ENCODE measurements at regions not wholly inside any gene's neighbourhood (a gene's known extent, or its start where the extent isn't known, plus 50 kb on each side); places are given as distances from the start of the nearest gene placed in this dataset.
"Not testable (repeated sequence)": the region's sequence is repeated elsewhere in the genome, so short reads cannot be mapped to it uniquely, and the experiment has no call there.

DNA sequence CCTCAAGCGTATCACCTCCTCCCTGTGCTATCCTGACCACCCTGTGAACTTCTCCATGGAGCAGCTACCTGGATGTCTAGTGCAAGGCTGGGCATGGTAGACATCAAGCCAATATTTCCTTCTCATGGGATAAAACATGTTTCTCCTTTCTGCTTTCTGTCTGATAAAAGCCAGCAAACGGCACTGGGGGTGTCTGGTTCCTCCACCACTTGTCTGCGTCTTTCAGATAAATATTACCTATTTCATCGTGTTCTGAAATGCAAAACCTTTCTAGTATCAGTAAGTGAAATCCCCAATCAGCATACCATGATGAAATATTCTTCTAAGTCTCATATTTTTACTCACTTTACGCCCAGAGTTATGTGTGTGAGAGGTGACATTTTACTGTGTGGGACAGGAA lies 340.2 kb downstream of the BCL2L11 start:
- 91 to 100% methylated on average over 1 to 5 of the region's 5 CpGs for WGBS, 2 donors (ENCODE audit: low coverage in 1 of 2)
- H3K27ac ChIP-seq; H3K9me3 ChIP-seq; in situ Hi-C loops (cut with MboI; ENCODE audit: low pct_ligation_motif_present in 1 of 4, low pct_unique_long_range_greater_than_20kb in 1 of 4, low sequenced_read_pairs in 3 of 4); H3K27me3 ChIP-seq; H3K4me3 ChIP-seq; DNase-seq; intact Hi-C loops (cut with DNase I; ENCODE audit: low total_unique reads); H3K36me3 ChIP-seq: not testable (repeated sequence)
- peaks cover 0 to 16% (median 9%) of the 10 kb centered on the region in 4 donors for H3K4me1 ChIP-seq

DNA sequence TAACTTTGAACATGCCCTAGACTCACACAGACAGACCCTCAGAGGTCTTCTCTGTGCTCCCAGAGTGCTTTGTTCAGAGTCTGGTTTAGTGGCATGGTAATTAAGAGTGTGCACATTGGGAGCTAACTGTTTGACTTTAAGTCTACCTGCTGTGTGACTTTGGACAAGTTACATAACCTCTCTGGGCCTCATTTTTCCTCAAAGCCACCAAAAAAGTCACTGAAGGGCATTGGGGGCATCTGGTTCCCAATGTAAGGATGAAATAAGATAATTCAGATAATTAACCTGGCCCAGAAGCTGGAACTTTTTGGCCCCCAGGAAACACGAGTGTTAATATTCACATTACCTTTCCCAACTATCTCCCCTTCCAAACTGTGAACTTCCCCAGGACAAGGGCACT lies 341.1 kb downstream of the BCL2L11 start:
- 86 to 95% methylated on average over 1 of the region's 1 CpG for WGBS, 2 donors (ENCODE audit: low coverage in 1 of 2)
- H3K9me3 ChIP-seq; in situ Hi-C loops (cut with MboI; ENCODE audit: low pct_ligation_motif_present in 1 of 4, low pct_unique_long_range_greater_than_20kb in 1 of 4, low sequenced_read_pairs in 3 of 4); H3K4me3 ChIP-seq; intact Hi-C loops (cut with DNase I; ENCODE audit: low total_unique reads); DNase-seq; H3K27me3 ChIP-seq; H3K36me3 ChIP-seq: not testable (repeated sequence)
- Histone ChIP-seq H3K4me1 (peaks cover 0 to 18% (median 10%) of the 10 kb centered on the region in 4 donors), H3K27ac (peak overlapping the region in 1 of 4 donors; percentile 2)

DNA sequence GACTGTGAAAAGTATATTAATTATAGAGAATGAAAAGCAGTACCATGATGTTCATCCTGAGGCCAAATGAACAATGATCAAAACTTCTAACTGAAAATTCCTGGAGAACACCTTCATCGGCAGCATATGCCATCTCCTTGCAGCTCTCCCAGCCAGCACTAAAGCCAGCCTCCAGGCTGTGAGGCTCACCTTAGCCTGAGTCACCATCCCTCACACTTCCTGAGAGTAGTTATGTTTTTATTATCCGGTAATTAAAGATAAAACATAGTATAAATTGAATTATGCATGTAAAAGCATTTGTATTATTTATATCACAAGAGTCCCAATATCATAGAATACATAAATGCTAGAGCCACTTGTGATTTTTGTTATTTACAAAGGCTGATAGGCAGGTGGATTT lies 341.9 kb downstream of the BCL2L11 start:
- H3K4me3 ChIP-seq; H3K9me3 ChIP-seq; H3K36me3 ChIP-seq; DNase-seq; H3K27me3 ChIP-seq; in situ Hi-C loops (cut with MboI; ENCODE audit: low pct_ligation_motif_present in 1 of 4, low pct_unique_long_range_greater_than_20kb in 1 of 4, low sequenced_read_pairs in 3 of 4); intact Hi-C loops (cut with DNase I; ENCODE audit: low total_unique reads): not testable (repeated sequence)
- 58% methylated on average over 2 of the region's 2 CpGs; no CpG with 5 or more reads in 1 of the 2 donors for WGBS, 2 donors (ENCODE audit: low coverage in 1 of 2)
- Histone ChIP-seq H3K4me1 (peaks cover 0 to 18% (median 10%) of the 10 kb centered on the region in 4 donors), H3K27ac (peak overlapping the region; percentile 48 to 65 (median 64))

DNA sequence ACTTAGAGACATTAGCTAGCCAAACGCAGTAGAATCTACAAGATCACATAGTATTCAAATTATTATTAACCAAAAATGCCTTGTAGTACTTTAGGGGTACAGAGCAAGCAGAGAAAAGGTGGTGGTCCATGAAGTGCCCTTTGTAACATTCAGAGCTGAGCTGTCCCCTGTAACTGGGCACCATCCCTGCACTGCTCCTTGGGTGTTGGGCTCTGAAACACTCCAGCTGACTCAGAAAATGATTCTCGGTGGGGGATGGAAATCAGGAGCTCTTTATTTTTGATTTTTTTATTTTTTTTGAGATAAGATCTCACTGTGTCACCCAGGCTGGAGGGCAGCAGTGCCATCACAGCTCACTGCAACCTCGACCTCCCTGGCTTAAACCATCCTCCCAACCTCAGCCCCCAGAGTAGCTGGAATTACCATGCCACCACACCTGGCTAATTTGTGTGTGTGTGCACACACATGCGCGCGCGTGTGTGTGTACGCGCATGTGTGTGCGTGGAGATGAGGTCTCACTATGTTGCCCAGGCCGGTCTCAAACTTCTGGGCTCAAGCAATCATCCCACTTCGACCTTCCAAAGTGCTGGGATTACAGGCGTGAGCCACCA lies 342.6 kb downstream of the BCL2L11 start:
- in situ Hi-C loops (cut with MboI; ENCODE audit: low pct_ligation_motif_present in 1 of 4, low pct_unique_long_range_greater_than_20kb in 1 of 4, low sequenced_read_pairs in 3 of 4); intact Hi-C loops (cut with DNase I; ENCODE audit: low total_unique reads); H3K36me3 ChIP-seq; H3K9me3 ChIP-seq; DNase-seq; H3K27me3 ChIP-seq; H3K4me3 ChIP-seq: not testable (repeated sequence)
- Histone ChIP-seq H3K27ac (peak overlapping the region; percentile 48 to 74 (median 65)), H3K4me1 (peaks cover 0 to 18% (median 10%) of the 10 kb centered on the region in 4 donors)
- 85% methylated on average over 12 of the region's 13 CpGs; no CpG with 5 or more reads in 1 of the 2 donors for WGBS, 2 donors (ENCODE audit: low coverage in 1 of 2)

DNA sequence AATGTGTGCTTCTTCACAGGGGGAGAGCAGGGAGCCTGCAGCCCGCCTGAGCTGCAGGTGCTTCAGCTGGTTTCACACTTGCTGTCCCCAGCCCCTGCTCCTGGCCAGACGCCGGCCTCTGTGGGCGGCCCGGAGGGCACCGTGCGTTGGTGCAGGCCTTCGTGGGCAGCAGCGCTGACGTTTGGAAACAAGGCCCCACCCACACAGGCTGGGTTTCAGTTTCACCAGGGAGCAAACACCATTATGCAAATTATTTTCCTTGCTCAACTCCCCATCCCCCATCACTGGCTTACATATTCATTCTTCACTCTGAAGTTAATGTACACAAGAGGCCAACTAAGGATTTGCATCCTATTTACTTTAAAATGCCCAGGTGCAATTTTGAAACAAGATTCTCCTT lies 343.2 kb downstream of the BCL2L11 start:
- H3K9me3 ChIP-seq; H3K4me3 ChIP-seq; intact Hi-C loops (cut with DNase I; ENCODE audit: low total_unique reads); H3K36me3 ChIP-seq; H3K27me3 ChIP-seq; in situ Hi-C loops (cut with MboI; ENCODE audit: low pct_ligation_motif_present in 1 of 4, low pct_unique_long_range_greater_than_20kb in 1 of 4, low sequenced_read_pairs in 3 of 4): not testable (repeated sequence)
- Histone ChIP-seq H3K27ac (peak overlapping the region in 3 of 4 donors; percentile 65 to 74 (median 65)), H3K4me1 (peaks cover 0 to 18% (median 10%) of the 10 kb centered on the region in 4 donors)
- WGBS, 2 donors (ENCODE audit: low coverage in 1 of 2) = 10% methylated on average over 2 of the region's 10 CpGs; no CpG with 5 or more reads in 1 of the 2 donors
- peak; percentile 47 for DNase-seq

DNA sequence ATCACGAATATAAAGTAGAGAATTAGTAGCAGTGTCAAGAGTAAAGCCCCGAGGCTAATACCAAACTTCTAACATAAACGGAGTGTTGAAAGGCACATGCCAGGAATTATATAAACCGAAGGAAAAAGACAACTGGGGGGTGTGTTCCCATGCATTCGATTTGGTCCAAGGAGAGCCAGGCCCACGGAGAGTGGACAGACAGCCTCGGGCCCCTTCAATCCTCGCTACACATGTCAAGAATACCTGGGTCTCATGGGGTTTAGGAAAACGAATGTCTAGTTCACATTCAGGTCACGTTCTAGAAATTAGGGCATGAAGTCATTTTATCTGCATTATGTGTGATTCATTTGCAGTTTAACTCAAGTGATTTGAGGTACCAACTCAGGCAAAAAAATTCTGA lies 343.7 kb downstream of the BCL2L11 start:
- H3K9me3 ChIP-seq; H3K4me3 ChIP-seq; H3K36me3 ChIP-seq; in situ Hi-C loops (cut with MboI; ENCODE audit: low pct_ligation_motif_present in 1 of 4, low pct_unique_long_range_greater_than_20kb in 1 of 4, low sequenced_read_pairs in 3 of 4); intact Hi-C loops (cut with DNase I; ENCODE audit: low total_unique reads); DNase-seq; H3K27me3 ChIP-seq: not testable (repeated sequence)
- WGBS, 2 donors (ENCODE audit: low coverage in 1 of 2) = 88% methylated on average over 6 of the region's 10 CpGs; no CpG with 5 or more reads in 1 of the 2 donors
- peaks cover 0 to 18% (median 10%) of the 10 kb centered on the region in 4 donors for H3K4me1 ChIP-seq
- H3K27ac ChIP-seq = peak overlapping the region; percentile 3 to 60 (median 24)

DNA sequence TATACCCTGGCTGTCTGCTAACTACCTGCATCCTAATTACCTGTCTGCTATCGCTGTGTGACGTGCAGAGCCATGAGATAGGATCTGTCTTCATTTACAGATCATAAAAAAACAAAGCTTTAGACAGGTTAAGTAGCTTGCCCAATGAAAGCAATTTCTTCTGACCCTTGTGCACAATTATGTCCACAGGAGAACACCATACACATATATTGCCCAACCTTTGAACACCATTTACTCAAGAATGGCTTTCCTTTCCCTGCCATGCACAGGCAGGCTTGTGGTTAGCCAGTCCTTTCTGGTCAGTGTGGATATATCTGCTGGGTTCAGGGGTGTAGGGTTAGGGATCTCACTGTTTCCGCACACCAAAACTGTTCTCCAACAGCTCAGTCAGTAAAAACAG lies 344.8 kb downstream of the BCL2L11 start:
- H3K36me3 ChIP-seq; H3K27me3 ChIP-seq; H3K9me3 ChIP-seq; intact Hi-C loops (cut with DNase I; ENCODE audit: low total_unique reads); DNase-seq; H3K4me3 ChIP-seq; in situ Hi-C loops (cut with MboI; ENCODE audit: low pct_ligation_motif_present in 1 of 4, low pct_unique_long_range_greater_than_20kb in 1 of 4, low sequenced_read_pairs in 3 of 4): not testable (repeated sequence)
- peak overlapping the region; percentile 63 to 82 (median 80) for H3K27ac ChIP-seq
- TF ChIP-seq POLR2AphosphoS5 (IDR thresholded peaks at IDR 0.05) = peak in 1 of 3 donors; percentile 10
- WGBS, 2 donors (ENCODE audit: low coverage in 1 of 2) = 81% methylated on average over 3 of the region's 3 CpGs; no CpG with 5 or more reads in 1 of the 2 donors
- peaks cover 0 to 18% (median 10%) of the 10 kb centered on the region in 4 donors for H3K4me1 ChIP-seq

DNA sequence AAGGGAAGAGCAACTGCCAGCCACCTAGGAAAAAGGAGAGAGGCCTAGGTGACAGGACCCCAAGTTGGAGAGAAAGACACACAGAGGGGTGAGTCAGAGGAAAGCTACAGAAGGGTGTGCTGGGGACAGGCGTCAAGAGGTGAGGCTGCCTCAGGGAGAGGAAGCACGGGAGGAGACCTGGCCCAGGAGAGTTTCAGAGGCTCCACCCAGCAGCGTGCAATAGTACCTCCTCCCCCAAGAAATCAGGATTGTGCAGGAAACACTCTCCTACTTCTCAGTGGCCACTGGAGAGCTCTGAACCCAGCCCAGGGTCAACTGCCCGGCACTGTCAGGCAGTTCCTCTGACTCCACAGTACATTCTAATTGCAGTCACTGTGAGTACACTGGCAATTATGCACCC lies 346.0 kb downstream of the BCL2L11 start:
- H3K9me3 ChIP-seq; intact Hi-C loops (cut with DNase I; ENCODE audit: low total_unique reads); H3K36me3 ChIP-seq; H3K27me3 ChIP-seq; H3K4me3 ChIP-seq; in situ Hi-C loops (cut with MboI; ENCODE audit: low pct_ligation_motif_present in 1 of 4, low pct_unique_long_range_greater_than_20kb in 1 of 4, low sequenced_read_pairs in 3 of 4): not testable (repeated sequence)
- WGBS, 2 donors (ENCODE audit: low coverage in 1 of 2) = 44 to 50% methylated on average over 1 to 4 of the region's 4 CpGs
- peak; percentile 69 for DNase-seq
- Histone ChIP-seq H3K4me1 (peaks cover 0 to 18% (median 10%) of the 10 kb centered on the region in 4 donors), H3K27ac (peak overlapping the region; percentile 4 to 82 (median 80))

DNA sequence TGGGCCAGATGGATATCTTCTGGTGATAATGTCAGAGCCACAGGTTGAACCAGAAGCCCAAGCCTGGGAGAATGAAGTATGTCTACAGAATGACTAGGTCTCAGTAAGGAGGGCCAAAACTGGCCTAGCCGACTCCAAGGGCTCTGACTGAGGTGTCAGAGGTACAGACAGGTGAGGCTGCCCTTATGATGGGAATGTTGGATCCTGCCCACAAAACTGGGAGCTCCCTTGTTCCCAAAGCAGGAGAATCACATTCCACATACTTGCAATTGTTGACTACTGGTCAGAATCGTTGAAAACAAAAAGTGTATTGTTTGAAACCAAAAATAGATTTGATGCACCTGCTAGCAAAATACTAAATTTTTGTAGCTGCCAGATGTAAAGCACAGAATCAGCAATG lies 350.2 kb downstream of the BCL2L11 start:
- H3K27ac ChIP-seq; DNase-seq; H3K27me3 ChIP-seq; H3K36me3 ChIP-seq; H3K4me3 ChIP-seq; in situ Hi-C loops (cut with MboI; ENCODE audit: low pct_ligation_motif_present in 1 of 4, low pct_unique_long_range_greater_than_20kb in 1 of 4, low sequenced_read_pairs in 3 of 4); H3K4me1 ChIP-seq; intact Hi-C loops (cut with DNase I; ENCODE audit: low total_unique reads); H3K9me3 ChIP-seq: not testable (repeated sequence)
- WGBS, 2 donors (ENCODE audit: low coverage in 1 of 2) = 40% methylated on average over 2 of the region's 2 CpGs; no CpG with 5 or more reads in 1 of the 2 donors

DNA sequence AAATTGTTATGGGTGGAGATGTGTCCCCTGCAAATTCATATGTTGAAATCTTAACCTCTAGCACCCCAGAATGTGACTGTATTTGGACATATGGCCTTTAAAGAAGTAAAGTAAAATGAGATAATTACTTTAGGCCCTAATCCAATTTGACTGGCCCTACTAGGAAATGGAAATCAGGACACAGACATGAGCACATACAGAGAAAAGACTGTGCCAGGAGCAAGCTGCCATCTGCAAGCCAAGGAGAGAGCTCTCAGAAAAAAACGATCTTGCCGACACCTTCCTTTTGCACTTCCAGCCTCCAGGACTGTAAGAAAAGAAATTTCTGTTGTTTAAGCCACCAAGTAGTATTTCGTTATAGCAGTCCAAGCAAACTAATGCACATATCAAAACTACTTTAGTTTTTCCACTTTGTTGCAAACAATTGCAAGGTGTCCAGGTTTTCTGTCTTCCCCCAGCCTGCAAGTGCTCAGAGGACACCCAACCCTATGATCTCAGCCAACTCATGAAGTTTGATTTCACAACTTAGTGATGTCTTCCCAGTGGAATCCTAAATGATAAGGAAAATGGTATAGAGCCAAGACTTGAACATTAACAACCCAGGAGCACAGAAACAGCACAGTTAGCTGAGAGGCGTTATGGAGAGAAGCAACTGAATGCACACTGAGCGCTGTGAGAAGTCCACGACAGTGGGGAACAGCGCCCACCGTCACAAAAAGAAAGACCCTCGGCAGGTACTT lies 351.2 kb downstream of the BCL2L11 start:
- H3K4me1 ChIP-seq; H3K27me3 ChIP-seq; H3K4me3 ChIP-seq; intact Hi-C loops (cut with DNase I; ENCODE audit: low total_unique reads); DNase-seq; H3K9me3 ChIP-seq; in situ Hi-C loops (cut with MboI; ENCODE audit: low pct_ligation_motif_present in 1 of 4, low pct_unique_long_range_greater_than_20kb in 1 of 4, low sequenced_read_pairs in 3 of 4); H3K27ac ChIP-seq; H3K36me3 ChIP-seq: not testable (repeated sequence)
- WGBS, 2 donors (ENCODE audit: low coverage in 1 of 2) = 81% methylated on average over 4 of the region's 9 CpGs; no CpG with 5 or more reads in 1 of the 2 donors
